Right atrium auricular region (tissue), 2 donors: ENCODE measurements at regions not wholly inside any gene's neighbourhood (a gene's known extent, or its start where the extent isn't known, plus 50 kb on each side); places are given as distances from the start of the nearest gene placed in this dataset.

ENCODE experiments used
- DNase-seq: peaks from one replicate; pipeline ENCODE4 v3.0.0-alpha.2; 2019; ENCODE audit warnings: low spot score
- H3K27ac ChIP-seq, 2 donors: fragments of 200-600 bp; sonication (generic); 1 replicate in 1 of 2; 2 replicates in 1 of 2; pipeline ENCODE4 v1.5.1; 2016 to 2019
- H3K27me3 ChIP-seq, 2 donors: fragments of 200-600 bp; sonication (generic); one replicate each; pipeline versions ENCODE4 v1.5.1 to v1.6.0; 2017 to 2019
- H3K36me3 ChIP-seq: fragments of 200-600 bp; sonication (generic); one replicate; pipeline ENCODE4 v1.5.1; 2016
- H3K4me1 ChIP-seq, 2 donors: fragments of 200-600 bp; sonication (generic); one replicate each; pipeline versions ENCODE4 v1.5.1 to v1.6.0; 2017 to 2019
- H3K4me3 ChIP-seq, 2 donors: fragments of 200-600 bp; sonication (generic); 1 replicate in 1 of 2; 2 replicates in 1 of 2; pipeline ENCODE4 v1.5.1; 2017 to 2019; ENCODE audit warnings: mild to moderate bottlenecking in 1 of 2, moderate library complexity in 1 of 2
- H3K9me3 ChIP-seq, 2 donors: fragments of 200-600 bp; sonication (generic); one replicate each; pipeline ENCODE4 v1.5.1; 2019
- TF ChIP-seq, protein P1 (sequence below), 2 donors: fragments of 200-600 bp; sonication (generic); IDR thresholded peaks; one replicate each; pipeline ENCODE4 v1.5.1; 2019; ENCODE audit warnings: antibody characterized with exemption in 2 of 2

DNA sequence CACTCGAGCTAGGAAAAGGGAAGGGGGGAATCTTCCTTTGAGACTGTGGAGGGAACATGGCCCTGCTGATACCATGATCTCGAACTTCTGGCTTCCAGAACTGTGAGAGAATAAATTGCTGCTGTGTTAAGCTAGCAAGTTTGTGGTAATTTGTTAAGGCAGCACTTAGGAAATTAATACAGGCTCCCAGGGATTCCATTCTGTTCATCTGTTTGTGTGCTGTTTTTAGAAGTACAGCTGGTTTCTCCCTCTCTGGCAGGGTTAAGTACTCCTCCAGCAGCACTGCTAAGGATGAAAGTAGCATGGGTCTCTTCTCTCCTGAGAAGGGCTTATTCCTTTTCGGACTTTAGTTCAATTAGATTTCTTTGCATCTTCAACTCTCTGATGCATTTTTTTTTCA is 268.3 kb downstream of the HHIPL2 start:
- no peaks in the 10 kb centered on the region for H3K36me3 ChIP-seq
- H3K4me3 ChIP-seq: no peak overlapping the region
- H3K9me3 ChIP-seq: peaks cover 0 to 7% of the 10 kb centered on the region in 2 donors
- TF ChIP-seq, protein P1, sequence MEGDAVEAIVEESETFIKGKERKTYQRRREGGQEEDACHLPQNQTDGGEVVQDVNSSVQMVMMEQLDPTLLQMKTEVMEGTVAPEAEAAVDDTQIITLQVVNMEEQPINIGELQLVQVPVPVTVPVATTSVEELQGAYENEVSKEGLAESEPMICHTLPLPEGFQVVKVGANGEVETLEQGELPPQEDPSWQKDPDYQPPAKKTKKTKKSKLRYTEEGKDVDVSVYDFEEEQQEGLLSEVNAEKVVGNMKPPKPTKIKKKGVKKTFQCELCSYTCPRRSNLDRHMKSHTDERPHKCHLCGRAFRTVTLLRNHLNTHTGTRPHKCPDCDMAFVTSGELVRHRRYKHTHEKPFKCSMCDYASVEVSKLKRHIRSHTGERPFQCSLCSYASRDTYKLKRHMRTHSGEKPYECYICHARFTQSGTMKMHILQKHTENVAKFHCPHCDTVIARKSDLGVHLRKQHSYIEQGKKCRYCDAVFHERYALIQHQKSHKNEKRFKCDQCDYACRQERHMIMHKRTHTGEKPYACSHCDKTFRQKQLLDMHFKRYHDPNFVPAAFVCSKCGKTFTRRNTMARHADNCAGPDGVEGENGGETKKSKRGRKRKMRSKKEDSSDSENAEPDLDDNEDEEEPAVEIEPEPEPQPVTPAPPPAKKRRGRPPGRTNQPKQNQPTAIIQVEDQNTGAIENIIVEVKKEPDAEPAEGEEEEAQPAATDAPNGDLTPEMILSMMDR (IDR thresholded peaks at IDR 0.05): no peak
- no peak overlapping the region for H3K27ac ChIP-seq
- H3K4me1 ChIP-seq: no peaks in the 10 kb centered on the region
- no peak for DNase-seq
- no peaks in the 10 kb centered on the region for H3K27me3 ChIP-seq

DNA sequence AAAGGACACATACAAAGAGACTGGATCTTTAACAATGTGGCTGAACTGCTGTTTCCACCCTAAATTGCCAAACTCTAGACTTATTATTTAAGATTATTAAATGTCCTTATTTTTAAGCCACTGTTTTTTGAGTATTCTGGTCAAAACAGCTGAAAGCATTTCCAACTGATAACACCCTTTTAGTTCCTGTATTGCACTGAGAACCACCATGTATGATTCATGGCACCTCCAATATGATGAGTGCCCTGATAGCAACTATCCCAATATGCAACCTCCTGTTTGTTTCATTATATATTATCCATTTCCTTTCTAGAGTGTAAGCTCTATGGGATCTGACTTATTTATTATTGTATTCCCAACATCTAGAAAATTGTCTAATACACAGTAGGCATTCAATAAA is 269.4 kb downstream of the HHIPL2 start:
- Histone ChIP-seq H3K36me3 (no peaks in the 10 kb centered on the region), H3K27ac (no peak overlapping the region), H3K4me3 (no peak overlapping the region), H3K27me3 (no peaks in the 10 kb centered on the region), H3K9me3 (peaks cover 0 to 7% of the 10 kb centered on the region in 2 donors), H3K4me1 (no peaks in the 10 kb centered on the region)
- DNase-seq: no peak
- TF ChIP-seq, protein P1 (IDR thresholded peaks at IDR 0.05): no peak

- H3K9me3 ChIP-seq: peaks cover 0 to 7% of the 10 kb centered on the region in 2 donors
- DNase-seq: no peak
- H3K4me3 ChIP-seq: no peak overlapping the region
- H3K27ac ChIP-seq: no peak overlapping the region
- H3K27me3 ChIP-seq: no peaks in the 10 kb centered on the region
- no peaks in the 10 kb centered on the region for H3K4me1 ChIP-seq
- TF ChIP-seq, protein P1 (IDR thresholded peaks at IDR 0.05): no peak
- H3K36me3 ChIP-seq: no peaks in the 10 kb centered on the region
These were observed 272.0 kb downstream of the HHIPL2 start for GRCh38 chr1:222275729-222276465.

GRCh38 chr1:222275001-222275728 is 272.7 kb downstream of the HHIPL2 start:
- Histone ChIP-seq H3K27ac (no peak overlapping the region), H3K27me3 (no peaks in the 10 kb centered on the region), H3K36me3 (no peaks in the 10 kb centered on the region), H3K9me3 (peaks cover 0 to 7% of the 10 kb centered on the region in 2 donors), H3K4me1 (no peaks in the 10 kb centered on the region), H3K4me3 (no peak overlapping the region)
- TF ChIP-seq, protein P1 (IDR thresholded peaks at IDR 0.05): no peak
- DNase-seq: no peak

DNA sequence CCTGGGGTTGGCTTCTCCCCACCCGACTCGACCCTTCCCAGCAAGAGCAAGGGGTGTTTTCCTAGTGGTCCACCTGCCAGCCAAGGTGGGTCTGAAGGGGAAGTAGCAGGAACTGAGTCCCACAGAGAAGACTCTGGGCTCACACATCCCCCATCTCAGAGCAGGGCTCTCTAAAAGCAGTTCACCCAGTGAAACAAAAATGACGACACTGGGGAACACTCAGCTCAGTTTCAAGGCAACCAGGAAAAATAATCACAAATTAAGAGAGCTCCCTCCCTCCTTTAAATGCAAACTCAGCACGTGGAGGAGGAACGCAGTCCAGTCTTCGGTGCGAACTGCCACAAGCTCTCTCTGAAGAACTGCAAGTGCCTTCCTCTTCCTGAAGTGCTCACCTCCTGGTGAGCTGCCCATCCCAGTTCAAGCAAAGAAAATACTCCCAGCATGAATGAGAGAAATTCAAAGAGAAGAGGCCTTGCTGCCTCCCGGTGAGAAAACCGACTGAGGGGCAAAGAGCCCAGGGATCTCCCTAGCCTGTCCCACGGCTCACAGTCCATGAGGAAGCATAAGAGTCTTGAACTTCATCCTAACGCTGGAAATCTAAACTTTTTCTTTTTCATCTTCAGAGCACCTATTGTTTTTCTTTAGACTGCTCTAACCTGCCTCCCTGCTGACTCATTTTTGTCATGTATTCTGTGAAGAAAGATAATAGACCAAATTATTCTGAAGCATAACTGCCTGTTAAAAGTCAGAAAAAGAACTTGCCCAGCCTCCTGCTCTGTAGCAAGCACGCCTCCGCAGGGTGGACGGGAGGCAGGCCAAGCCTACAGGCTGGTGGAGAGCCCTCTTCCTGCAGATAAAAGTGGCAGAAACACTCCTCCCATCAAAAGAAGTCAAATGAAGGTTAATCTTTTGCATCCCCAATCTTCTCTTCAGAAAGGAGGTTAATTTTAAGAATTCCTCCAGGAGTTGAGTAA is 281.4 kb downstream of the HHIPL2 start:
- Histone ChIP-seq H3K36me3 (no peaks in the 10 kb centered on the region), H3K4me1 (no peaks in the 10 kb centered on the region), H3K27me3 (no peaks in the 10 kb centered on the region), H3K9me3 (no peaks in the 10 kb centered on the region), H3K27ac (no peak overlapping the region), H3K4me3 (no peak overlapping the region)
- TF ChIP-seq, protein P1 (IDR thresholded peaks at IDR 0.05): no peak
- DNase-seq: no peak
